Effector memory CD4-positive, alpha-beta T cell (primary cell): ENCODE measurements at regions not wholly inside any gene's neighbourhood (a gene's known extent, or its start where the extent isn't known, plus 50 kb on each side); places are given as distances from the start of the nearest gene placed in this dataset.

ENCODE experiments used
- DNase-seq, 3 donors: peaks; one replicate each; pipeline ENCODE4 v3.0.0-alpha.2; 2020
- H3K27ac ChIP-seq: 2 replicates; pipeline ENCODE4 v1.7.0; 2013; ENCODE audit warnings: mild to moderate bottlenecking, low read length, moderate library complexity; ENCODE audit not compliant: insufficient read depth, poor library complexity, severe bottlenecking
- H3K27me3 ChIP-seq: replicated peaks from 2 replicates; pipeline ENCODE4 v1.7.0; 2013; ENCODE audit warnings: mild to moderate bottlenecking, low read length; ENCODE audit not compliant: insufficient read depth, control insufficient read depth, poor library complexity, severe bottlenecking
- H3K36me3 ChIP-seq: 2 replicates; pipeline ENCODE4 v1.7.0; 2013; ENCODE audit warnings: mild to moderate bottlenecking, low read length, moderate library complexity; ENCODE audit not compliant: control insufficient read depth, insufficient read depth
- H3K4me1 ChIP-seq: 2 replicates; pipeline ENCODE4 v1.7.0; 2013; ENCODE audit warnings: low read length, mild to moderate bottlenecking; ENCODE audit not compliant: control insufficient read depth, insufficient read depth, poor library complexity, severe bottlenecking
- H3K4me3 ChIP-seq: 2 replicates; pipeline ENCODE4 v1.7.0; 2013; ENCODE audit warnings: low read length, low read depth, mild to moderate bottlenecking; ENCODE audit not compliant: insufficient read depth, poor library complexity, severe bottlenecking
- H3K9me3 ChIP-seq: 2 replicates; pipeline ENCODE4 v1.7.0; 2013; ENCODE audit warnings: mild to moderate bottlenecking, low read length, moderate library complexity; ENCODE audit not compliant: control insufficient read depth

GRCh38 chr5:124858612-124859011 is 112.2 kb upstream of the ZNF608 start:
- Histone ChIP-seq H3K27me3 (no peaks in the 10 kb centered on the region), H3K4me3 (no peak overlapping the region), H3K27ac (no peak overlapping the region), H3K4me1 (no peaks in the 10 kb centered on the region), H3K36me3 (no peaks in the 10 kb centered on the region), H3K9me3 (no peaks in the 10 kb centered on the region)
- DNase-seq: no peak

GRCh38 chr5:124859027-124859426 is 112.6 kb upstream of the ZNF608 start:
- no peaks in the 10 kb centered on the region for H3K27me3 ChIP-seq
- no peaks in the 10 kb centered on the region for H3K36me3 ChIP-seq
- H3K27ac ChIP-seq: no peak overlapping the region
- H3K4me3 ChIP-seq: no peak overlapping the region
- H3K4me1 ChIP-seq: no peaks in the 10 kb centered on the region
- no peaks in the 10 kb centered on the region for H3K9me3 ChIP-seq
- DNase-seq: no peak

- no peak for DNase-seq
- Histone ChIP-seq H3K36me3 (no peaks in the 10 kb centered on the region), H3K27ac (no peak overlapping the region)
These were observed 113.3 kb upstream of the ZNF608 start for GRCh38 chr5:124859556-124860290.

GRCh38 chr5:124860291-124860655 is 113.8 kb upstream of the ZNF608 start:
- Histone ChIP-seq H3K36me3 (no peaks in the 10 kb centered on the region), H3K4me1 (no peaks in the 10 kb centered on the region), H3K27me3 (no peaks in the 10 kb centered on the region), H3K4me3 (no peak overlapping the region), H3K27ac (no peak overlapping the region), H3K9me3 (no peaks in the 10 kb centered on the region)
- no peak for DNase-seq

More at GRCh38 chr5:124859556-124860290, 113.3 kb upstream of the ZNF608 start:
- Histone ChIP-seq H3K27me3 (no peaks in the 10 kb centered on the region), H3K9me3 (no peaks in the 10 kb centered on the region), H3K4me3 (no peak overlapping the region), H3K4me1 (no peaks in the 10 kb centered on the region)

GRCh38 chr5:124865066-124865465 is 118.6 kb upstream of the ZNF608 start:
- Histone ChIP-seq H3K4me3 (no peak overlapping the region), H3K27me3 (no peaks in the 10 kb centered on the region), H3K36me3 (no peaks in the 10 kb centered on the region), H3K9me3 (no peaks in the 10 kb centered on the region), H3K4me1 (no peaks in the 10 kb centered on the region), H3K27ac (no peak overlapping the region)
- no peak for DNase-seq

GRCh38 chr5:124865603-124866354 is 119.3 kb upstream of the ZNF608 start:
- Histone ChIP-seq H3K4me1 (no peaks in the 10 kb centered on the region), H3K27me3 (no peaks in the 10 kb centered on the region), H3K36me3 (no peaks in the 10 kb centered on the region), H3K9me3 (no peaks in the 10 kb centered on the region), H3K27ac (no peak overlapping the region), H3K4me3 (no peak overlapping the region)
- DNase-seq: no peak

- no peaks in the 10 kb centered on the region for H3K36me3 ChIP-seq
- no peak for DNase-seq
- no peaks in the 10 kb centered on the region for H3K9me3 ChIP-seq
- no peaks in the 10 kb centered on the region for H3K27me3 ChIP-seq
- no peak overlapping the region for H3K4me3 ChIP-seq
- no peak overlapping the region for H3K27ac ChIP-seq
- no peaks in the 10 kb centered on the region for H3K4me1 ChIP-seq
These were observed 120.1 kb upstream of the ZNF608 start for GRCh38 chr5:124866355-124867136.

- H3K9me3 ChIP-seq: no peaks in the 10 kb centered on the region
- DNase-seq: no peak
- no peak overlapping the region for H3K4me3 ChIP-seq
- no peaks in the 10 kb centered on the region for H3K36me3 ChIP-seq
- H3K27ac ChIP-seq: no peak overlapping the region
- H3K27me3 ChIP-seq: no peaks in the 10 kb centered on the region
- H3K4me1 ChIP-seq: no peaks in the 10 kb centered on the region
These were observed 120.8 kb upstream of the ZNF608 start for GRCh38 chr5:124867137-124867704.

- Histone ChIP-seq H3K27me3 (no peaks in the 10 kb centered on the region), H3K27ac (no peak overlapping the region), H3K4me3 (no peak overlapping the region), H3K36me3 (no peaks in the 10 kb centered on the region), H3K4me1 (no peaks in the 10 kb centered on the region), H3K9me3 (no peaks in the 10 kb centered on the region)
- DNase-seq: no peak
These were observed 122.2 kb upstream of the ZNF608 start for GRCh38 chr5:124868676-124869075.
